NCI-H2107 treated with DMSO at 0.1 percent for 48 hours (cell line): ENCODE measurements at regions not wholly inside any gene's neighbourhood (a gene's known extent, or its start where the extent isn't known, plus 50 kb on each side); places are given as distances from the start of the nearest gene placed in this dataset.

ENCODE experiments used
- DNase-seq: peaks from one replicate; lab custom pipeline; 2025; ENCODE audit not compliant: unreplicated experiment; lab: John Stamatoyannopoulos, UW

DNA sequence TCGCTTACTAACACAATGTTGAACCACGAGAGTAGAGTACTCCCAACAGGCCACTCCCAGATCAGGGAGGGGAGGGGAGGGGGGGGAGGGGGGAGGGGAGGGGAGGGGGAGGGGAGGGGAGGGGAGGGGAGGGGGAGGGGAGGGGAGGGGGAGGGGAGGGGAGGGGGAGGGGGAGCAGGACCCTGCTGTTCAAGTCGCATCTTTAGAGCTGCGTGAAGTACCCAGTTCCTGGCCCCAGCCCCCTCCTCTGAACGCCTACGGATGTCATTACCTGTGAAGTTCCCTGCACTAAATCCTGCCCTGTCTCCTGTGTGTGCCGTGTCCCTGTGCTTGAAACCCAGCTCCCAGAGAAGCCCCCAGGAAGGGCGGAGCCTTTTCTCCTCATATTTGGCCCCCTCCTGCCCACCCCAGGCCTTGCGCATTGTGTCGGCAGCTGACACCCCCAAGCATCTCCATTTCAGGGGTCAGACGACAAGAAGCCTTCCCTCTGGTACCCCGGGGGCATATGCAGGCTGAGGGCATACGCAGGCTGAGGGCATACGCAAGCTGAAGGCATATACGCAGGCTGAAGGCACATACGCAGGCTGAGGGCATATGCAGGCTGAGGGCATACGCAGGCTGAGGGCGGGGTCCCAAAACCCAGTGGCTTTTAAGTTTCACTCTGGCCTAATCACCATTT, 330.2 kb downstream of the C16orf95 start:
- DNase-seq: no peak

DNA sequence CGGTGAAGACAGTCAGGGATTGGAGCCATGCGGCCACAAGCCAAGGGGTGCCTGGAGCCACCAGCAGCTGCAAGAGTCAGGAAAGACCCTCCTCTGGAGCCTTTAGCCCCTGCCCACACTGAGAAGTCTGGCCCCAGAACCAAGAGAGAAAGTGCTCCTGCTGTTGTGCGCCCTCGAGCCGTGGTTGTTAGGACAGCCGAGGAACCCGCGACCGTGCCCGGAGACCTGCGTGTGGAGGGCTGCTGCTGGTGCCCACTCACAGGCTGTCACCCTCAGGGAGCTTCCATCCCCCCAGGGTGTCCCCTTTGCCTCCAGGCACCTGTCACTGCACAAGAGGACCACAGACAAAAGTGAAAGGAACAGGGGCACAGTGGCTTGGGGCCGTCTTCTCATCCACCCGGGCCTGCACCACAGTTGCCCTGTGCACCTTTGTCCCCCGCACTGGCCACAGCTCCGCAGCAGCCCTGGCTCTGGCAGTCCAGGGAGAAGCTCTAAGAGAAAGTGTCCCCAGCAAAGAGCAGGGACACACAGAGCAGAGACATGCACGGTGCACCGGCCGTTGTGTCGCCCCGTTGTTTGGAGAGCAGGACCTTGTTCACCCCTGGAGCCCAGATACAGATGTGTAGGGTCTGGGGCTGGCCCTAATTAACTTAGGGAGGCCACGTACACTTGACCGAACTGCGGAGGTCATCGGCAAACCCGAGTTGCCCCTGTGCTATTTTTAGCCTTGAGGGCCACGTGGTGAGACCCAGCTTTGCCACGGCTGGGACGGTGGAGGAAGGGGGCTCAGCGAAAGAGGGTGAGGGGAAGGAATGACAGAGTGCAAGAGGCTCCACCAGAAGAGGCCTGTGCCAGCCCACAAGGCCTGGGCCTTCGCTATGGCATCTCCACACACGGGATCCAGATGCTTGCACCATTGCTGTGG, 329.2 kb downstream of the C16orf95 start:
- DNase-seq: no peak

DNA sequence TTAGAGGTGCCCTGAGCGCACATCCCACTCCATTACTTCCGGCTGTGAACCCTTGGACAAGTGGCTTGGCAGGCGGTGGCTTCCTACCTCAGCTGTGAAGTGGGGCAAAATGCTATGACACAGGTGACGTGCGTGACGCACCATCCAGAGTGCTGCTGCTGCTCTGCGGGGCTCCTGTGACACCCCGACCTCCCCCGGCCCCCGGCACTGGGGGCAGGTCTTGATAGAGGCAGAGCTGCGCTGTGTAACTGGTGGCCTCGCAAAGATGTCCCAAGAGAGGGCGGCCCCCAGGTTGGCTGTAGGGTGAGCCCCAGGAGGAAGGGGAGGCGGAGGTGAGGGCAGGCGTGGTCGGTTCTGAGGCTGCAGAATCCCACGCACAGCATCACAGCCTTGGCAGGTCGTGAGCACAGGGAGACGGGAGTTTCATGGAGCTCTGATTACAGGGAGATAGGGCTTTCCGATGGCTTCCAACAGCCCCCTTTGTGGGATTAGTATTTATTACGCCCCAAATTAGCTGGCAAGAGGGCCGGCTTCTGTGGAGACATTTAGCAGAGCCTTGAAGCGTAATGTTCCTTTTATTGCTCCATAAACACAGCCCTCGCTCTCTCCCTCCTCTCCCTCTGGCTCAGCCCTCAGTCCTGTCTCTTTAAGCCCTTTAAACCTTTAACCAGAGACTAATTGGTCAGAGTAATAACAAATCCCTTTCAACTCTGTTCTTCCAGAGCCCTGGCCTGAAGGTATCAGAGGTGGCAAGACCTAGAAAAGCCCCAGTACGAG, 328.1 kb downstream of the C16orf95 start:
- no peak for DNase-seq

DNA sequence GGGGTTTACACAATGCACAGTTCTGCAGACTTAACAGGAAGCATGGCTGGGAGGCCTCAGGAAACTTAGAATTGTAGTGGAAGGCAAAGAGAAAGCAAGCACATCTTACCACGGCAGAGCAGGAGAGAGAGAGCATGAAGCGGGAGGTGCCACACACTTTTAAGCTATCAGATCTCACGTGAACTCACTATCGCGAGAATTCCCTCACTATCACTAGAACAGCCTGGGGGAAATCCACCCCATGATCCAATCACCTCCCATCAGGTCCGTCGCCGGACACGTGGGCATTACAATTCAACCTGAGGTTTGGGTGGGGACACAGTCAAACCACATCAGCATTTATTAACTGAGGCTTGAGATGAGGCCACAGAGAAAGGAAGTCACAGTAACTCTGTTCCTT, 326.7 kb downstream of the C16orf95 start:
- DNase-seq: no peak

DNA sequence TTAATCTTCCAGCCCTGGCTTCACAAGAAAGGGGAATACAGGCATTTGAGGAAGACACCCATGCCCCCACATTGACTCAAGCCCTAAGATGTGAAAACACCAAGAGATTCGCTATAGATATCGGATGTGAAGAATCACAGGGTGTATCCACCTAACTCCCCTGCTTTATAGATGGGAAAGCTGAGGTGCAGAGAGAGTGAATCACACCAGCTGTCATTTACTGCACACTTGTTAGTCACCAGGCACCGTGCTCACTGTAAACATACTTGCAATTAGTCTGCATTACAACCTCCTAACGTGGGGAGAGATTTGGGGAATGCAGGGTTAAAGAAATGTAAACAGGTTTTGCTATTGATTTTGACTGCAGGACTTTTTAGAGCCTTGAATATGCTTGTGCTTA, 325.5 kb downstream of the C16orf95 start:
- no peak for DNase-seq

DNA sequence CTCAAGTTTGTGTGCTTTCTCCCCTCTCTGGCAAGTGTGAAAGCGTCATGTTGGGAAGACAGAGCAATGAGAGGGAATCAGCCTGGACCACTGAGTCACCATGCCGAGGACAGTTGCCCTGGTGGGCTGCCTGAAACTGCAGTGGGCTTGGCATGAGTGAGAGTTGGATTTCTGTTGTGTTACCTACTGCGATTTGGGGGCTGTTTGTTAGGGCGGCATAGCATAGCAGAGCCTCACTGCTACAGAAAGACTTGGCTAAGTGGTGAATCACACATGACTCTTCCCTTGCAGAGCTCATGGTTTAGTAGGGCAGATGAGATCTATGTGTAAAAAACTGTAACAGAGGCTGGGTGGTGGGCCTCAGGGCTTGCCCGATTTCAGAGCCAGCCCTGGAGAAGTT, 324.6 kb downstream of the C16orf95 start:
- DNase-seq: no peak

DNA sequence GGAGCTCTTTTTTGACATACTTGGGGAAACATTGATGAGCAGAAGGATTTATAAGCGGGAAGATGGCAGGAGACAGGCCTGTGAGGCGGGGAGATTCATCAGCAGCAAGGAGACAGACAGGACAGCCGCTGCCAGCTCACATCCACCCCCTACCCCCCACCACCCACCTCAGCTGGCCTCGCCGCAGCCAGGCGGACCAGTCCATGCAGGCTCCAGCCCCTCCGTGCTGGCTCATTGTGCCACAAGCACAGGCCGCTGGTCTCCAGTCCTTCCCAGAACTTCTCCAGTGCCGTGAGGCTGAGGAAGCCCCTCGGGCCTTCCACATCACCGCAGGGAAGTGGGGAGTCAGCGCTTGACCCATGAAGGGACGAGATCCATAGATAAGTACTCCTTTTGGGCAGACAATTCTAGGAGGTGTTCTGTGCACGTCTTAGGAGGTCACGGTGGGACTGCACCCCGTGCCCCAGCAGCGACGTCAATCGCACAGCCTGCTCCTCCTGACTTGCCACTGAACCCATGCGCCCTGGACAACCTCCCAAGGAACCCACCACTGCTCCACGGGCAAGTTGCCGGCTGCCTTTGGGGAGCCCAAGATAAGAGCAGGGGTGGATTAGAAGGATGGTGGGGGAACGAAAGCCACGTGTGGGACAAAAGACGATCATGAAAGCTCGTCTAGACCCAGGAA, 323.6 kb downstream of the C16orf95 start:
- no peak for DNase-seq

DNA sequence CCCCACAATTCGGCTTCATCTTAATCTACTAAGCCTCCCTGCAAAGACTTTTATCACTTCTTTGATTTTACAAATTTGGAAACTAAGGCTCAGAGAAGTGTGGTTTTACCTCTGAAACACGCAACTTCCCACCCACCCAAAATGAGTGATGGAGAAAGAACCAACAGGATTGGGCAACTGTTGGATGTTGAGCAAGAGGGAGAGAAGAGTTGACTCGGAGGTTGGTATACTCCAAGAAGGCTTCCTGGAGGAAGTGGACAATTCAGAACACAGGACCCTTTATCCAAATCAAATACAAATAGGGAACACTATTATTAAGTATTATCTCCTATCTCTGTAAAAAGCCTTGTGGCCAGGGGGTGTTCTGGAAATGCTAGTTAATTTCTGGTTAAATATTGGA, 323.0 kb downstream of the C16orf95 start:
- DNase-seq: no peak

DNA sequence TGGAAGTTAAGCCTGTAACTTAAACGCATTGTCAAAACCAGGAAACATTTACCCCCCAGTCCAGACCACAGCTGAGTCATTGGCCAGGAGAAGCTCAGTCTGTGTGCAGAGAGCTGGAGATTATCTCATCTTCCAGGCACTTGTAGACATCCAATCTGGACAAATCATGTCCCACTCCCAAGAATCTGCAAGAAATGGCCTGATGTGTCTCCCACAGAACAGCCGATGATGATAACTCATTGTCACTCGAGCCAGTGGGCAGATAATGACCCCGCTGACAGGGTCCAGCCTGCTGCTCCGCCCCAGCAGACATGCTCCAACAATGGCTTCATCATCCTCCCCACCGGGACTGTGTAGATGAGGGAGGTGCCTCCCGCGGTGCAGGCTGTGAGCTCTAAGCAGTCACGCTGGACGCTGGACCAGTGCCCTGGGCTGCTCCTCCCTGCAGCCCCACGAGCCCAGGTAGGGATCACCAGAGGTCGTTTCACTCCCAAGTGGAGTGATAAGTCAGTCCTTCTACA, 322.5 kb downstream of the C16orf95 start:
- no peak for DNase-seq

DNA sequence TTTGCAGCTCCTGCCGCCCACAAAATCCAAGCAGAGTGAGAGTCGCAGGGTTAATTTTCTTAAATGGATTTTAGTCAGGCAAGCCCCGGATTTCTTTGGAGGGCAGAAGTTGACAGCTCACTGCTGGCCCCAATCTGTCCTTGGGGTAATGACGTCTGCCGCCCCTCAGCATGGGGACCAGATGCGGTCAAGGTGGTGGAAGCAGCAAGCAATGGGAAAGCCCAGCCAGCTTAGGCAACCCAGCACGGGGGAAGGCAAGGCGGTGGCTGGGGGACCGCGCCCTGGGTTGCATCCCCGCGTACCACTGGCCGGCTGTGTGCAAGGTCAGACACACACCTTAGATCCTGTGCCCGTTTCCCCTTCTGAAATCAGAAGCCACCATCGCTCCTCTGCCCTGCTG, 321.7 kb downstream of the C16orf95 start:
- no peak for DNase-seq

DNA sequence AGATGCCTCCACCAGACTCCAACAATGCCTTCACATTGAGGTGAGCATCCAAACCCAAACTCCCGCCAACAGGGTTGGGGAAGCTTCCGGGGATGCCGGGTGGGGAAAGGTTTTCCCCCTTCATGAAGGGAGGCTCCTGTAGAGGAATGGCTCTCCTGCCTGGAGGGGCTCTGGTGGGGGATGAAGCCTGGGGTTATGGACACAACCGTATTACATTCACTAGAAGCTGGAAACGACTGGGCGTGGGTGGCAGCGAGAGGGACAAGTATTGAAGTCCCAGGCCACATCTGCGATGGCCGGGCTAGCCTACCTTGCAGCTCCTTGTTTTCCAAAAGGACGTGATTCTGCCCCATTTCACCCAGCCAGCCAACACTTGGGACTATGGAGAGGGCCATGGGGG, 321.1 kb downstream of the C16orf95 start:
- DNase-seq: no peak

DNA sequence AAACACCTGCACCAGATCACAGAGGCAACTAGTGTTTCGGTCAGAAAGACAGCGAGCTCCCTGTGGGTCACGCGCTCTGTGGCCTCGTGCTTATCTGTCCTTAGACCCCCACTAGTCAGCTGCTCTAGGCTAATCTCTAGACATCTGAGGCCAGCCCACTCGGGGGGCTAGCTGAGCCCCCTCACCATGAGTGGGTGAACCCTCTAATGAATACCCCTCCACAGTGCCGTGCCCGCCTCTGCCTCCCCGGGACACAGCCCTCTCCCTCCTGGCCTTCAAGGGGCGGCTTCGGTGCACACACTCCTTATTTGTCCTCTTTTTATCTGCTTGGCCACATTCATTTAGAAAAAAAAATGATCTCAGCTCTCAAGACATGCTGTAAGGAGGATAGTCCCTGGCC, 320.1 kb downstream of the C16orf95 start:
- no peak for DNase-seq

DNA sequence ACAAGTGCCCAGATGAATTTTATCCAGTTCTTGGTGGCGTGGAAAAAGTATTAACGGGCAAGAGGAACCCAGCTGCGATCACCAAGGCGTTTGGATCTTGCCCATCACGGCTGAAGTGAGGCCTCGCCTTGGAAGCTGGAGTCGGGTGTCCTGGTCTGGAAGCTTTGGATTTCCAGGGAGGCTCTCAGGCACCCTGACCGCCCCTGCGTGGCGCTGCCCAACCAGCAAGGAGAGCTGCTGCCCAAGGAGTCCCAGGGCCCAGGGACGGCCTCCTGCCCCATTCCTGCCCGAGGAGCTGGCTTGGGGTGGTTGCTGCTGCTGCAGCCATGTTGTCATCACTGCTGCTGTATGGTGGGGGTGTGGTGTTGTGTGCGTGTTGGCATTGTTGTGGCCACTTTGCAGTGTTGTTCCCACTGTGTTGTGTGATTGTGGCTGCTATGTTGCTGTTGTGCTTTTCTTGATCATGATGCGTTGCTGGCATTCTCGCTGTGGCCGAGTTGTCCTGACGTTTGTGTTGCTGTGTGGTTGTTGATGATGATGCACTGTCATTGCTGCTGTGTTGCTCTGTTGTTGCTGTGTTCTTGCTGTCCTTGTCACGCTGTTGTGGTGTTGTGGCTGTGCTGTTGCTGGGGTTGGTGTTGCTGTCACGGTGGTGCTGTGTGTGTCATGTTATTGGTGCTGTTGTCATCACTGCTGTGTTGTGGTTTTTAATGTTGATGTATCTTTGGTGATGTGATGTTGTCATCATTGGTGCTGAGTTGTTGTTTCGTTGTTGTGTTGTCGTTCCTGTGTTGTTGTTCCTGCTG, 318.8 kb downstream of the C16orf95 start:
- no peak for DNase-seq

DNA sequence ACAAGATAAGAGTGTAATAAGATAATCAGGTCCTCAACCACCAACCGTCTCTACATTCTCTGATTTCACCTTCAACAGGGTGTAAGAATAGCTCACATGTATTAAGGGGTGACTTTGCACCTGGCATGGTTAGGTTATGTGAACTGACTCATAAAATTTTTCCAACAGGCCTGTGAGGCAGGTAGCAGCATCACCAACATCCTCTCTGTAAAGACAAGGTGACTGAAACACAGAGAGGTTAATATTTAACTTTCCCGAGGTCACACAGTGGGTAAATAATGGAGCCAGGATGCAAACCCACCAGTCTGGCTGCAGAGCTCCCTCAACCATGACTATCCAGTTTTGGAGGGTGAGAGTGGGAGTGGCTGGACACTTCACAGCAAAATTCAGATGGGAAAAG, 317.2 kb downstream of the C16orf95 start:
- DNase-seq: no peak

DNA sequence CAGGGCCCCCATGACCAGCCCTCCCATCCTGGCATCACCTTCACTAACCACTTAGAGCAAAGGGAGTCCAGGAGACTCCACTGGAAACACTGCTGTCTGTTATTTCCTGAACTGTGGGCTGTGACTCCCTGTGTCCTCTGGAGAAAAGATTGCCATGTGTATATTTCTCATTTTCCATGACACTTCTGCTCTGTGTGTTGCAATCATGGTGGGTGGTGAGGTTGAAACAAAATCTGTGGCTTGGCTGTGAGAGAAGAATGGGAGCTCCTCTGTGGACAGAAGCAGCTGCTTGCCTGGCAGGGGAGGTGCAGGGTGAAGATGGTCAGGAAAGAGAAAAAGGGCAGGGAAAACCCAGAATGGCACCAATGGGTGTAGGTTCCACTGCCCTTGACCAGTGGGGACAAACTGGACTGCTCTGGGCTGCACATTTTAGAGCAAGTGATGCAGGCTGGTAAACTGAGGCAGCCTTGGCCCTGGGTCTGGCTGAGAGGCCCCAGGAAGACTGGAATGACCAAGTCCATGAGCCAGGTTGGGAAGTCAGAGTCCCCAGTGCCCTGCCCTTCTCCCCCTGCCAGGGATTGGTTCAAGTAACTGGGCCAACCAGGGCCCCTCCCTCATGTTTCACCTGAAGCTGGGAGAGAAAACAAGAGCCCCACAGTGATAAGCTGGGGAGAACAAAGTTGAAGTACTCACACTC, 314.3 kb downstream of the C16orf95 start:
- peak; percentile 50 for DNase-seq

DNA sequence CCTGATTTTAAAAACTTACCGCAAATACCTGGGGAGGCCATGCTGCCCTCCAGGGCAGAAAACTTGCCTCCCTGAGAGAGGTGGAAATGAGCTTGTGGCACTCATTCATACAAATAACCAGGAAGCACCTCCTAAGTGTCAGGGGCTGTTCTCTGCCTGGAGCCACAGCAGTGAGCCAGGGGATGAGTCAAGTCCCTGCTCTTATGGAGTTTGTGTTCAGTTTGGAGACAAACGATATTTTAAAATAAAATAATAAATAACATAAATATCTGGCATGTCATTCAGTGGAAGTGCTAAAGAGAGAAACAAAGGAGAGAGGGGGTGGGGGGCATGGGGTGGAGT, 313.8 kb downstream of the C16orf95 start:
- no peak for DNase-seq

DNA sequence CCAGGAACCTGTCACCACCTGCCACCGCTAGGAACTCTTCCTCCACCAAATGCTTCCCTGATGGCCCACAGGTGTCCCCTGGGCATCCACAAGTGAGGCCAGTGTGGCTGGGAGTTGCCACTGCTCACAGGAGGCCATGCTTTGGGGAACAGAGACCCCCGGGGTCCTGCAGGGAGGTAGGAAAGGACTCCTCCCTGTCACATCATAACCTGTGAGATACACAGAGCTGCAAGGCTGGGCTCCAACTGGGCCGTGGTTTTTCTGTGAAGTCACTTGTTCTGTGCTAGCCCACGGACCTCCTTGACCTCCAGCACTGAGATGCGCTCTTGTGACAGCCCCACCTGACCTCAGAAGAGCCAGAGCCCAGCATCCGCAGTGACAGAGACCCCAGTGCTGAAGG, 311.2 kb downstream of the C16orf95 start:
- no peak for DNase-seq

DNA sequence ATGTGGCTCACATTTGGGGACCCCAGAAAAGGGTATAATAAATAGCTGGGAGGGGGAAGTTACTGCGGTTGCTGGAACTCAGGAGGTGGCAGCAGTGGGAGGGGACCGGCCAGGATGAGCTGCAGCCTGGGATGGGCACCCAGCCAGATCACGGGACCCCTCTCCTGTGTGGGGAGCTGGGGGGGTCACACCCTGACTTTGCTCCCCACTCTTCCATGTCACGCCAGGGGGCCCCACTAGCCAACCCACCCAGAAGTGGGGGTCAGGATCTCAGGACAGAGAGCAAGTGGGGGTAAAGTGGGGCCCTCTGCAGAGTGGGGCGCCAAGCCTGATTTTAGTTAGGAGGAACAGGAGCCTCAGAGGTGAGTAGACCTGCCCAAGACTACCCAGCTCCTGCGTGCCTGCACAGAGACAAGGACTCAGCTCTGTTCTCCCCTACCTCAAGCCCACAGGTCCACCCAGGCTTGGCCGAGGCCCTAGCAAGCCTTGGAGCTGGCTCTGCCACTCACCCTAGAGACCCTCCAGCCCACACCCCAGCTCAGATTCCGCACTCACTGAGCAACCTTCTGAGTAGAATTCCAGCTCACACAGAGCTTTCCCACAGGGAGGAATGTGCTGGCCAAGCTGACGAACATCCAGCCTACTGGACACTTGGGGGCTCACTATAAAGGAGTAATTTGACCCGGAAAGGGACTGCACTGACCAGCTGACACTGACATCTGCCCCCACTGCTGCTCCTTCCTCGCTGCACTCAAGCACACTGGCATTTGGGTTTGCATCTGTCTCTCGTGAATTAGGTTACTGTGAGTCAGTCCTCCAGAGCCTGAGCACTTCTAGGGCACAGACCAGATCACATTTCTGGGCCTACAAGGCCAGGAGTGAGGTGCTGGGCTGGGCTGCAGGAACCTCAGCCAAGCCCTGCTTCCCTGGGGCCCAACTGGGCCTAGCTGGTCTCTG, 310.1 kb downstream of the C16orf95 start:
- no peak for DNase-seq
